HEK293T (cell line): ENCODE measurements at regions not wholly inside any gene's neighbourhood (a gene's known extent, or its start where the extent isn't known, plus 50 kb on each side); places are given as distances from the start of the nearest gene placed in this dataset.

Experiments used
- CTCF ChIA-PET: fragments of 350-600 bp; formaldehyde crosslinking; extraction: SDS; loops from one replicate; lab custom pipeline; 2021; ENCODE audit warnings: antibody characterized with exemption, inconsistent platforms; lab: Yijun Ruan, JAX
- POLR2A ChIA-PET: fragments of 350-600 bp; formaldehyde crosslinking; extraction: SDS; loops from one replicate; lab custom pipeline; 2020; ENCODE audit warnings: antibody characterized with exemption, inconsistent platforms; lab: Yijun Ruan, JAX
- DNase-seq: peaks from one replicate; pipeline ENCODE4 v3.0.0; 2012; ENCODE audit warnings: mixed read lengths; ENCODE audit errors: extremely low spot score
- ARNT ChIP-seq: fragments of 450-650 bp; IDR thresholded peaks from 2 replicates; pipeline ENCODE4 v1.6.1; 2017; ENCODE audit warnings: mild to moderate bottlenecking
- BHLHE40 ChIP-seq: fragments of 450-650 bp; IDR thresholded peaks from 2 replicates; pipeline ENCODE4 v1.6.1; 2016; ENCODE audit warnings: mild to moderate bottlenecking, moderate library complexity, borderline replicate concordance
- CTBP1 ChIP-seq: fragments of 450-650 bp; IDR thresholded peaks from 2 replicates; pipeline ENCODE4 v1.6.1; 2016; ENCODE audit warnings: borderline replicate concordance
- ELF4 ChIP-seq: fragments of 450-650 bp; IDR thresholded peaks from 2 replicates; pipeline ENCODE4 v1.6.1; 2017; ENCODE audit warnings: antibody characterized with exemption
- FOXA1 ChIP-seq: fragments of 450-650 bp; IDR thresholded peaks from 2 replicates; pipeline ENCODE4 v1.6.1; 2016; ENCODE audit warnings: mild to moderate bottlenecking
- FOXK2 ChIP-seq: fragments of 450-650 bp; IDR thresholded peaks from 2 replicates; pipeline ENCODE4 v1.6.1; 2016; ENCODE audit warnings: mild to moderate bottlenecking
- FOXM1 ChIP-seq: fragments of 450-650 bp; IDR thresholded peaks from 2 replicates; pipeline ENCODE4 v1.6.1; 2017; ENCODE audit warnings: mild to moderate bottlenecking, borderline replicate concordance
- HDGF ChIP-seq: fragments of 450-650 bp; IDR thresholded peaks from 2 replicates; pipeline ENCODE4 v1.6.1; 2017; ENCODE audit warnings: antibody characterized with exemption, borderline replicate concordance
- L3MBTL2 ChIP-seq: fragments of 450-650 bp; conservative IDR thresholded peaks from 2 replicates; pipeline ENCODE4 v1.6.1; 2016; ENCODE audit warnings: mild to moderate bottlenecking
- LEF1 ChIP-seq: fragments of 450-650 bp; IDR thresholded peaks from 2 replicates; pipeline ENCODE4 v1.6.1; 2017; ENCODE audit warnings: mild to moderate bottlenecking, borderline replicate concordance
- NFRKB ChIP-seq: fragments of 450-650 bp; IDR thresholded peaks from 2 replicates; pipeline ENCODE4 v1.6.1; 2016; ENCODE audit warnings: mild to moderate bottlenecking, moderate library complexity
- SP1 ChIP-seq: fragments of 450-650 bp; IDR thresholded peaks from 2 replicates; pipeline ENCODE4 v1.6.1; 2017
- SUZ12 ChIP-seq: fragments of 450-650 bp; IDR thresholded peaks from 2 replicates; pipeline ENCODE4 v1.6.1; 2016; ENCODE audit warnings: mild to moderate bottlenecking
- TARDBP ChIP-seq: fragments of 450-650 bp; IDR thresholded peaks from 2 replicates; pipeline ENCODE4 v1.6.1; 2016
- ZNF384 ChIP-seq: fragments of 450-650 bp; IDR thresholded peaks from 2 replicates; pipeline ENCODE4 v1.6.1; 2016
- TF ChIP-seq, protein P1 (sequence below): fragments of 450-650 bp; IDR thresholded peaks from 2 replicates; pipeline ENCODE4 v1.6.1; 2016

DNA sequence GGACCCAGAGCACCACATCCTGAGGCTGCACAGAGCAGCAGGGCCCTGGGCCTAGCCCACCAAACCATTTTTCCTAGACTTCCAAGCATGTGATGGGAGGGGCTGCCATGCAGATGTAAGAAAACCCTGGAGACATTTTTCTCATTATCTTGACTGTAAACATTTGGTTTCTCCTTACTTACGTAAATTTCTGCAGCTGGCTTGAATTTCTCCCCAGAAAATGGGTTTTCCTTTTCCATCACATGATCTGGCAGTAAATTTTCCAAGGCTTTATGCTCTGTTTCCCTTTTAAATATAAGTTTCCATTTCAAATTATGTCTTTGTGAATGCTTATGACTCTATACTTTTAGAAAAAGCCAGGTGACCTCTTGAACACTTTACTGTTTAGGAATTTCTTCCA lies 945.9 kb upstream of the NDST4 start:
- no peak for TF ChIP-seq TARDBP
- ChIA-PET CTCF (no interaction called here), POLR2A (no interaction called here)
- DNase-seq = no peak

- POLR2A ChIA-PET = no interaction called here
- CTCF ChIA-PET = no interaction called here
- TF ChIP-seq HDGF = no peak
- no peak for TF ChIP-seq TARDBP
- TF ChIP-seq SP1 = no peak
- TF ChIP-seq ELF4 = no peak
- TF ChIP-seq ZNF384 = no peak
- TF ChIP-seq, protein P1, sequence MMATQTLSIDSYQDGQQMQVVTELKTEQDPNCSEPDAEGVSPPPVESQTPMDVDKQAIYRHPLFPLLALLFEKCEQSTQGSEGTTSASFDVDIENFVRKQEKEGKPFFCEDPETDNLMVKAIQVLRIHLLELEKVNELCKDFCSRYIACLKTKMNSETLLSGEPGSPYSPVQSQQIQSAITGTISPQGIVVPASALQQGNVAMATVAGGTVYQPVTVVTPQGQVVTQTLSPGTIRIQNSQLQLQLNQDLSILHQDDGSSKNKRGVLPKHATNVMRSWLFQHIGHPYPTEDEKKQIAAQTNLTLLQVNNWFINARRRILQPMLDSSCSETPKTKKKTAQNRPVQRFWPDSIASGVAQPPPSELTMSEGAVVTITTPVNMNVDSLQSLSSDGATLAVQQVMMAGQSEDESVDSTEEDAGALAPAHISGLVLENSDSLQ = no peak
- TF ChIP-seq FOXM1 = no peak
- no peak for TF ChIP-seq L3MBTL2
- TF ChIP-seq FOXA1 = no peak
- no peak for TF ChIP-seq NFRKB
- no peak for TF ChIP-seq BHLHE40
- TF ChIP-seq FOXK2 = no peak
- no peak for TF ChIP-seq LEF1
- TF ChIP-seq CTBP1 = no peak
- TF ChIP-seq SUZ12 = no peak
- DNase-seq = no peak
Observed at GRCh38 chr4:116058129-116058528, 944.7 kb upstream of the NDST4 start.

GRCh38 chr4:116055857-116056827 lies 942.7 kb upstream of the NDST4 start:
- TF ChIP-seq L3MBTL2 (no peak), ARNT (no peak), SP1 (no peak), ELF4 (no peak), HDGF (no peak), NFRKB (no peak), FOXA1 (no peak), TARDBP (no peak)
- POLR2A ChIA-PET = no interaction called here
- no peak for DNase-seq
- CTCF ChIA-PET = no interaction called here

- TF ChIP-seq ARNT (no peak), L3MBTL2 (no peak), FOXA1 (no peak), SUZ12 (no peak), SP1 (no peak), FOXK2 (no peak), ZNF384 (no peak), NFRKB (no peak), FOXM1 (no peak), LEF1 (no peak), CTBP1 (no peak)
- POLR2A ChIA-PET = no interaction called here
- CTCF ChIA-PET = no interaction called here
- no peak for DNase-seq
Observed at GRCh38 chr4:116027311-116027710, 913.9 kb upstream of the NDST4 start.

- ChIA-PET POLR2A (no interaction called here), CTCF (no interaction called here)
- DNase-seq = no peak
- TF ChIP-seq FOXA1 (no peak), SP1 (no peak), ARNT (no peak), HDGF (no peak), NFRKB (no peak)
Observed at GRCh38 chr4:116024954-116025708, 911.7 kb upstream of the NDST4 start.

- POLR2A ChIA-PET = no interaction called here
- TF ChIP-seq ARNT = no peak
- TF ChIP-seq LEF1 = no peak
- TF ChIP-seq HDGF = no peak
- no peak for TF ChIP-seq FOXA1
- TF ChIP-seq, protein P1 = no peak
- TF ChIP-seq TARDBP = no peak
- TF ChIP-seq ELF4 = no peak
- TF ChIP-seq FOXK2 = no peak
- no peak for TF ChIP-seq ZNF384
- no peak for TF ChIP-seq SUZ12
- no peak for TF ChIP-seq FOXM1
- no peak for TF ChIP-seq NFRKB
- TF ChIP-seq SP1 = no peak
- no peak for TF ChIP-seq BHLHE40
- CTCF ChIA-PET = no interaction called here
- no peak for DNase-seq
Observed at GRCh38 chr4:116023049-116023448, 909.6 kb upstream of the NDST4 start.
